Panc1 (cell line): ENCODE measurements at regions not wholly inside any gene's neighbourhood (a gene's known extent, or its start where the extent isn't known, plus 50 kb on each side); places are given as distances from the start of the nearest gene placed in this dataset.

Experiments
- ATAC-seq: fragments of 200-7000 bp; cut with Tn5 transposase; 2 replicates; pipeline ENCODE4 v1.9.1; 2020; ENCODE audit warnings: mild to moderate bottlenecking, moderate library complexity
- BruUV-seq: library from RNA; stranded (reverse); fragments of 400-500 nt; replicated peaks from 2 replicates; lab custom pipeline; 2021; lab: Mats Ljungman, UMichigan
- CTCF ChIA-PET: fragments of 300-600 bp; sonication (Branson Sonifier 250); formaldehyde crosslinking; loops from one replicate; lab custom pipeline; 2022; ENCODE audit warnings: antibody characterized with exemption; lab: Charles Lee
- POLR2A ChIA-PET: fragments of 300-600 bp; sonication (Branson Sonifier 250); formaldehyde crosslinking; loops from one replicate; lab custom pipeline; 2022; ENCODE audit warnings: antibody characterized with exemption; lab: Charles Lee
- DNase-seq: peaks from one replicate; pipeline ENCODE4 v3.0.0-alpha.2; 2010; ENCODE audit warnings: low read depth, low spot score
- H3K27ac ChIP-seq: 2 replicates; pipeline ENCODE4 v1.5.1; 2011; ENCODE audit warnings: mild to moderate bottlenecking, low read length, inconsistent platforms
- H3K27me3 ChIP-seq: fragments of 200-500 bp; sonication (Bioruptor generic); 2 replicates; pipeline ENCODE4 v1.6.0; 2014; ENCODE audit warnings: low read length, inconsistent platforms; ENCODE audit not compliant: control insufficient read depth, insufficient read depth
- H3K36me3 ChIP-seq: fragments of 200-500 bp; sonication (Bioruptor generic); 2 replicates; pipeline ENCODE4 v1.5.1; 2014; ENCODE audit warnings: inconsistent platforms, mild to moderate bottlenecking, low read length, moderate library complexity; ENCODE audit not compliant: control insufficient read depth, insufficient read depth
- H3K4me1 ChIP-seq: 2 replicates; pipeline ENCODE4 v1.5.1; 2011; ENCODE audit warnings: inconsistent platforms, mild to moderate bottlenecking, low read length, moderate library complexity; ENCODE audit not compliant: control insufficient read depth, insufficient read depth
- H3K4me3 ChIP-seq, 2 experiments: 2 replicates each; pipeline ENCODE4 v1.5.1; 2011 to 2012; ENCODE audit warnings: low read depth in 2 of 2, low read length in 2 of 2, mild to moderate bottlenecking in 2 of 2, inconsistent platforms in 1 of 2, moderate library complexity in 1 of 2
- H3K9me3 ChIP-seq: fragments of 200-500 bp; sonication (Bioruptor generic); 2 replicates; pipeline ENCODE4 v1.5.1; 2014; ENCODE audit warnings: low read depth, mild to moderate bottlenecking, inconsistent platforms, low read length, moderate library complexity; ENCODE audit not compliant: control insufficient read depth, insufficient read depth
- CTCF ChIP-seq: fragments of 450-650 bp; IDR thresholded peaks from 2 replicates; pipeline ENCODE4 v1.5.1; 2017; ENCODE audit warnings: mild to moderate bottlenecking
- POLR2AphosphoS5 ChIP-seq: IDR thresholded peaks from 2 replicates; pipeline ENCODE4 v1.6.1; 2012; ENCODE audit warnings: mild to moderate bottlenecking, low read depth, low read length, moderate library complexity
- REST ChIP-seq, 2 experiments: IDR thresholded peaks; 2 replicates each; pipeline ENCODE4 v1.6.1; 2011 to 2012; ENCODE audit warnings: low read depth in 2 of 2, control low read depth in 1 of 2, low read length in 1 of 2, mild to moderate bottlenecking in 1 of 2, moderate library complexity in 1 of 2; ENCODE audit not compliant: insufficient read depth in 1 of 2
- SIN3A ChIP-seq: IDR thresholded peaks from 2 replicates; pipeline ENCODE4 v1.6.1; 2012; ENCODE audit warnings: low read depth, mild to moderate bottlenecking, low read length, moderate library complexity, borderline replicate concordance; ENCODE audit not compliant: insufficient read depth
- TCF7L2 ChIP-seq: IDR thresholded peaks from 2 replicates; pipeline ENCODE4 v1.6.1; 2011; ENCODE audit warnings: mild to moderate bottlenecking, low read depth, low read length, inconsistent platforms
- in situ Hi-C: cut with HindIII; loops from 2 replicates; pipeline ENCODE4 v1.10.0; 2016; ENCODE audit warnings: low sequenced_read_pairs, low pct_unique_long_range_greater_than_20kb
- intact Hi-C: fragments of 100-400 bp; cut with micrococcal nuclease; formaldehyde crosslinking; loops from one replicate; pipeline ENCODE4 v1.10.0; 2022; ENCODE audit not compliant: unreplicated experiment

- no TSS peak for BruUV-seq
- no peak overlapping the region for H3K4me3 ChIP-seq
- no peaks in the 10 kb centered on the region for H3K4me1 ChIP-seq
- no peak overlapping the region for H3K27ac ChIP-seq
- DNase-seq (no peak), ATAC-seq (no peak)
- H3K27me3 ChIP-seq: no peaks in the 10 kb centered on the region
- TF ChIP-seq TCF7L2 (no peak), POLR2AphosphoS5 (no peak), CTCF (no peak), SIN3A (no peak), REST (IDR thresholded peaks at IDR 0.05; ENCODE audit: insufficient read depth in 1 of 2, low read depth in 2 of 2, low read length in 1 of 2) (no peak)
- ChIA-PET POLR2A (no interaction called here), CTCF (no interaction called here)
- H3K36me3 ChIP-seq: no peaks in the 10 kb centered on the region
- H3K9me3 ChIP-seq: no peaks in the 10 kb centered on the region
- intact Hi-C loops: no loop called here
- in situ Hi-C loops: no loop called here
Observed at GRCh38 chr4:148795156-148795864, 353.1 kb upstream of the NR3C2 start.

GRCh38 chr4:148793221-148793620 lies 351.0 kb upstream of the NR3C2 start:
- Histone ChIP-seq H3K27me3 (no peaks in the 10 kb centered on the region), H3K9me3 (no peaks in the 10 kb centered on the region), H3K36me3 (no peaks in the 10 kb centered on the region), H3K4me1 (no peaks in the 10 kb centered on the region), H3K4me3 (no peak overlapping the region), H3K27ac (no peak overlapping the region)
- no TSS peak for BruUV-seq
- TF ChIP-seq TCF7L2: no peak
- TF ChIP-seq SIN3A: no peak
- no peak for TF ChIP-seq POLR2AphosphoS5
- in situ Hi-C loops: no loop called here
- CTCF ChIA-PET: no interaction called here
- POLR2A ChIA-PET: no interaction called here
- ATAC-seq: no peak
- no peak for DNase-seq
- intact Hi-C loops: no loop called here

- Histone ChIP-seq H3K36me3 (no peaks in the 10 kb centered on the region), H3K27me3 (no peaks in the 10 kb centered on the region), H3K4me3 (no peak overlapping the region), H3K9me3 (no peaks in the 10 kb centered on the region), H3K4me1 (no peaks in the 10 kb centered on the region), H3K27ac (no peak overlapping the region)
- intact Hi-C loops (no loop called here), in situ Hi-C loops (no loop called here)
- DNase-seq: no peak
- BruUV-seq: no TSS peak
- ChIA-PET POLR2A (no interaction called here), CTCF (no interaction called here)
- ATAC-seq: no peak
- no peak for TF ChIP-seq CTCF
- TF ChIP-seq POLR2AphosphoS5: no peak
- no peak for TF ChIP-seq SIN3A
- TF ChIP-seq REST (IDR thresholded peaks at IDR 0.05; ENCODE audit: insufficient read depth in 1 of 2, low read depth in 2 of 2, low read length in 1 of 2): no peak
- no peak for TF ChIP-seq TCF7L2
Observed at GRCh38 chr4:148790691-148791090, 348.5 kb upstream of the NR3C2 start.
